ENCODE measurements at regions not wholly inside any gene's neighbourhood (a gene's known extent, or its start where the extent isn't known, plus 50 kb on each side); places are given as distances from the start of the nearest gene placed in this dataset.

GRCh38 chr9:73775757-73776156 is 624.1 kb downstream of the ANXA1 start:
- intact Hi-C loops (cut with DNase I): no loop called here
- no peak for ATAC-seq
- 71% methylated on average over 2 of the region's 2 CpGs for WGBS
- Histone ChIP-seq H3K27me3 (ENCODE audit: control insufficient read depth, insufficient read depth) (no peaks in the 10 kb centered on the region), H3K4me3 (ENCODE audit: low read length) (no peak overlapping the region), H3K9me3 (ENCODE audit: control insufficient read depth, low read length) (no peaks in the 10 kb centered on the region), H3K4me1 (ENCODE audit: control insufficient read depth, insufficient read depth, low read length) (no peaks in the 10 kb centered on the region), H3K27ac (ENCODE audit: low read length) (no peak overlapping the region)
- DNase-seq: no peak

- Histone ChIP-seq H3K4me3 (ENCODE audit: low read length) (no peak overlapping the region), H3K9me3 (ENCODE audit: control insufficient read depth, low read length) (no peaks in the 10 kb centered on the region), H3K27me3 (ENCODE audit: control insufficient read depth, insufficient read depth) (no peaks in the 10 kb centered on the region), H3K27ac (ENCODE audit: low read length) (no peak overlapping the region), H3K4me1 (ENCODE audit: control insufficient read depth, insufficient read depth, low read length) (no peaks in the 10 kb centered on the region)
- intact Hi-C loops (cut with DNase I): no loop called here
- DNase-seq: no peak
- ATAC-seq: no peak
Observed at GRCh38 chr9:73780916-73781315, 629.3 kb downstream of the ANXA1 start.

- H3K27ac ChIP-seq (ENCODE audit: low read length): no peak overlapping the region
- WGBS: 43% methylated on average over 3 of the region's 3 CpGs
- intact Hi-C loops (cut with DNase I): no loop called here
- H3K9me3 ChIP-seq (ENCODE audit: control insufficient read depth, low read length): no peaks in the 10 kb centered on the region
- DNase-seq (no peak), ATAC-seq (no peak)
- H3K4me3 ChIP-seq (ENCODE audit: low read length): no peak overlapping the region
- no peaks in the 10 kb centered on the region for H3K4me1 ChIP-seq (ENCODE audit: control insufficient read depth, insufficient read depth, low read length)
- H3K27me3 ChIP-seq (ENCODE audit: control insufficient read depth, insufficient read depth): no peaks in the 10 kb centered on the region
Observed at GRCh38 chr9:73782166-73782565, 630.5 kb downstream of the ANXA1 start.

GRCh38 chr9:73799446-73799845 is 647.8 kb downstream of the ANXA1 start:
- ATAC-seq: no peak
- Histone ChIP-seq H3K27ac (ENCODE audit: low read length) (no peak overlapping the region), H3K27me3 (ENCODE audit: control insufficient read depth, insufficient read depth) (no peaks in the 10 kb centered on the region), H3K4me1 (ENCODE audit: control insufficient read depth, insufficient read depth, low read length) (no peaks in the 10 kb centered on the region), H3K9me3 (ENCODE audit: control insufficient read depth, low read length) (no peaks in the 10 kb centered on the region), H3K4me3 (ENCODE audit: low read length) (no peak overlapping the region)
- DNase-seq: no peak
- intact Hi-C loops (cut with DNase I): no loop called here

GRCh38 chr9:73805111-73805510 is 653.4 kb downstream of the ANXA1 start:
- DNase-seq: no peak
- Histone ChIP-seq H3K9me3 (ENCODE audit: control insufficient read depth, low read length) (no peaks in the 10 kb centered on the region), H3K4me3 (ENCODE audit: low read length) (no peak overlapping the region), H3K27ac (ENCODE audit: low read length) (no peak overlapping the region), H3K27me3 (ENCODE audit: control insufficient read depth, insufficient read depth) (no peaks in the 10 kb centered on the region), H3K4me1 (ENCODE audit: control insufficient read depth, insufficient read depth, low read length) (no peaks in the 10 kb centered on the region)
- 49% methylated on average over 2 of the region's 2 CpGs for WGBS
- ATAC-seq: no peak
- intact Hi-C loops (cut with DNase I): no loop called here

- H3K27me3 ChIP-seq (ENCODE audit: control insufficient read depth, insufficient read depth): no peaks in the 10 kb centered on the region
- WGBS: 66% methylated on average over 1 of the region's 1 CpG
- no peak for DNase-seq
- no peaks in the 10 kb centered on the region for H3K9me3 ChIP-seq (ENCODE audit: control insufficient read depth, low read length)
- no peak overlapping the region for H3K4me3 ChIP-seq (ENCODE audit: low read length)
- H3K4me1 ChIP-seq (ENCODE audit: control insufficient read depth, insufficient read depth, low read length): no peaks in the 10 kb centered on the region
- intact Hi-C loops (cut with DNase I): no loop called here
- ATAC-seq: no peak
- no peak overlapping the region for H3K27ac ChIP-seq (ENCODE audit: low read length)
Observed at GRCh38 chr9:73805853-73806458, 654.3 kb downstream of the ANXA1 start.

- no peaks in the 10 kb centered on the region for H3K9me3 ChIP-seq (ENCODE audit: control insufficient read depth, low read length)
- intact Hi-C loops (cut with DNase I): no loop called here
- H3K27me3 ChIP-seq (ENCODE audit: control insufficient read depth, insufficient read depth): no peaks in the 10 kb centered on the region
- no peak overlapping the region for H3K27ac ChIP-seq (ENCODE audit: low read length)
- ATAC-seq (no peak), DNase-seq (no peak)
- 37% methylated on average over 2 of the region's 2 CpGs for WGBS
- no peak overlapping the region for H3K4me3 ChIP-seq (ENCODE audit: low read length)
- no peaks in the 10 kb centered on the region for H3K4me1 ChIP-seq (ENCODE audit: control insufficient read depth, insufficient read depth, low read length)
Observed at GRCh38 chr9:73806876-73807275, 655.2 kb downstream of the ANXA1 start.

- intact Hi-C loops (cut with DNase I): no loop called here
- ATAC-seq: no peak
- DNase-seq: no peak
- Histone ChIP-seq H3K9me3 (ENCODE audit: control insufficient read depth, low read length) (no peaks in the 10 kb centered on the region), H3K27me3 (ENCODE audit: control insufficient read depth, insufficient read depth) (no peaks in the 10 kb centered on the region), H3K4me1 (ENCODE audit: control insufficient read depth, insufficient read depth, low read length) (no peaks in the 10 kb centered on the region), H3K27ac (ENCODE audit: low read length) (no peak overlapping the region), H3K4me3 (ENCODE audit: low read length) (no peak overlapping the region)
- WGBS: 71% methylated on average over 1 of the region's 1 CpG
Observed at GRCh38 chr9:73807952-73808351, 656.3 kb downstream of the ANXA1 start.

GRCh38 chr9:73810585-73811215 is 659.0 kb downstream of the ANXA1 start:
- intact Hi-C loops (cut with DNase I): no loop called here
- no peak overlapping the region for H3K4me3 ChIP-seq (ENCODE audit: low read length)
- WGBS: 51% methylated on average over 3 of the region's 3 CpGs
- no peak for DNase-seq
- H3K4me1 ChIP-seq (ENCODE audit: control insufficient read depth, insufficient read depth, low read length): no peaks in the 10 kb centered on the region
- no peak for ATAC-seq
- no peaks in the 10 kb centered on the region for H3K27me3 ChIP-seq (ENCODE audit: control insufficient read depth, insufficient read depth)
- no peak overlapping the region for H3K27ac ChIP-seq (ENCODE audit: low read length)
- H3K9me3 ChIP-seq (ENCODE audit: control insufficient read depth, low read length): no peaks in the 10 kb centered on the region

GRCh38 chr9:73813546-73813945 is 661.9 kb downstream of the ANXA1 start:
- no peak for ATAC-seq
- Histone ChIP-seq H3K4me3 (ENCODE audit: low read length) (no peak overlapping the region), H3K27ac (ENCODE audit: low read length) (no peak overlapping the region), H3K4me1 (ENCODE audit: control insufficient read depth, insufficient read depth, low read length) (no peaks in the 10 kb centered on the region), H3K27me3 (ENCODE audit: control insufficient read depth, insufficient read depth) (no peaks in the 10 kb centered on the region), H3K9me3 (ENCODE audit: control insufficient read depth, low read length) (no peaks in the 10 kb centered on the region)
- no peak for DNase-seq
- WGBS: 81% methylated on average over 2 of the region's 2 CpGs
- intact Hi-C loops (cut with DNase I): no loop called here

- Histone ChIP-seq H3K9me3 (ENCODE audit: control insufficient read depth, low read length) (no peaks in the 10 kb centered on the region), H3K4me3 (ENCODE audit: low read length) (no peak overlapping the region), H3K4me1 (ENCODE audit: control insufficient read depth, insufficient read depth, low read length) (no peaks in the 10 kb centered on the region), H3K27me3 (ENCODE audit: control insufficient read depth, insufficient read depth) (no peaks in the 10 kb centered on the region), H3K27ac (ENCODE audit: low read length) (no peak overlapping the region)
- DNase-seq: no peak
- ATAC-seq: no peak
- 63% methylated on average over 12 of the region's 12 CpGs for WGBS
- intact Hi-C loops (cut with DNase I): no loop called here
Observed at GRCh38 chr9:73816905-73817304, 665.2 kb downstream of the ANXA1 start.

- H3K4me3 ChIP-seq (ENCODE audit: low read length): no peak overlapping the region
- no peak for DNase-seq
- intact Hi-C loops (cut with DNase I): no loop called here
- H3K27ac ChIP-seq (ENCODE audit: low read length): no peak overlapping the region
- no peaks in the 10 kb centered on the region for H3K27me3 ChIP-seq (ENCODE audit: control insufficient read depth, insufficient read depth)
- H3K4me1 ChIP-seq (ENCODE audit: control insufficient read depth, insufficient read depth, low read length): no peaks in the 10 kb centered on the region
- ATAC-seq: no peak
- no peaks in the 10 kb centered on the region for H3K9me3 ChIP-seq (ENCODE audit: control insufficient read depth, low read length)
- WGBS: 52% methylated on average over 1 of the region's 1 CpG
Observed at GRCh38 chr9:73824671-73825070, 672.5 kb upstream of the RORB start.

All from right cardiac atrium (tissue), 5 donors.